Smooth muscle cell (in vitro differentiated cells): ENCODE measurements at regions not wholly inside any gene's neighbourhood (a gene's known extent, or its start where the extent isn't known, plus 50 kb on each side); places are given as distances from the start of the nearest gene placed in this dataset.

ENCODE experiments used
- DNase-seq: peaks from one replicate; lab custom pipeline; 2025; ENCODE audit not compliant: unreplicated experiment; lab: John Stamatoyannopoulos, UW
- H2AFZ ChIP-seq: fragments of 200-600 bp; sonication (generic); 2 replicates; pipeline ENCODE4 v1.6.0; 2016; ENCODE audit warnings: antibody characterized with exemption, low read depth, mild to moderate bottlenecking
- H3F3A ChIP-seq: fragments of 200-600 bp; sonication (generic); 2 replicates; pipeline ENCODE4 v1.6.0; 2017; ENCODE audit warnings: antibody characterized with exemption, low read depth
- H3K27ac ChIP-seq: fragments of 200-600 bp; sonication (generic); 2 replicates; pipeline ENCODE4 v1.5.1; 2016; ENCODE audit warnings: low read depth, mild to moderate bottlenecking
- H3K27me3 ChIP-seq: fragments of 200-600 bp; sonication (generic); 2 replicates; pipeline ENCODE4 v1.6.1; 2016; ENCODE audit warnings: low read depth, mild to moderate bottlenecking
- H3K36me3 ChIP-seq: fragments of 200-600 bp; sonication (generic); 2 replicates; pipeline ENCODE4 v1.5.1; 2016; ENCODE audit warnings: low read depth
- H3K4me1 ChIP-seq: fragments of 200-600 bp; sonication (generic); 2 replicates; pipeline ENCODE4 v1.5.1; 2016; ENCODE audit warnings: low read depth
- H3K4me2 ChIP-seq: fragments of 200-600 bp; sonication (generic); 2 replicates; pipeline ENCODE4 v1.6.0; 2016; ENCODE audit warnings: mild to moderate bottlenecking
- H3K4me3 ChIP-seq: fragments of 200-600 bp; sonication (generic); 2 replicates; pipeline ENCODE4 v1.5.1; 2016; ENCODE audit warnings: mild to moderate bottlenecking
- H3K79me2 ChIP-seq: fragments of 200-600 bp; sonication (generic); 2 replicates; pipeline ENCODE4 v1.6.0; 2016; ENCODE audit warnings: low read depth, mild to moderate bottlenecking
- H3K9ac ChIP-seq: fragments of 200-600 bp; sonication (generic); 2 replicates; pipeline ENCODE4 v1.6.0; 2016; ENCODE audit warnings: low read depth
- H3K9me3 ChIP-seq: fragments of 200-600 bp; sonication (generic); replicated peaks from 2 replicates; pipeline ENCODE4 v1.5.1; 2016; ENCODE audit warnings: low read depth
- H4K20me1 ChIP-seq: fragments of 200-600 bp; sonication (generic); 2 replicates; pipeline ENCODE4 v1.6.0; 2016; ENCODE audit warnings: low read depth
- WGBS: methylation state at CpG from one replicate; pipeline ENCODE4 v1.1.7; 2016; ENCODE audit warnings: low lambda C conversion rate; 5-methylcytosine and 5-hydroxymethylcytosine counted together
- TF ChIP-seq, protein P1 (sequence below): fragments of 200-600 bp; sonication (generic); IDR thresholded peaks from 2 replicates; pipeline ENCODE4 v1.5.1; 2017; ENCODE audit warnings: borderline replicate concordance, mild to moderate bottlenecking, antibody characterized with exemption; ENCODE audit not compliant: insufficient read depth, poor library complexity, severe bottlenecking

- Histone ChIP-seq H3K36me3 (no peaks in the 10 kb centered on the region), H3K9me3 (no peaks in the 10 kb centered on the region), H3K27ac (no peak overlapping the region), H3K4me3 (no peak overlapping the region), H3K4me2 (no peak overlapping the region), H3K79me2 (no peaks in the 10 kb centered on the region), H3K4me1 (no peaks in the 10 kb centered on the region), H2AFZ (no peak overlapping the region), H4K20me1 (no peaks in the 10 kb centered on the region), H3K27me3 (peaks cover 4% of the 10 kb centered on the region), H3F3A (no peaks in the 10 kb centered on the region), H3K9ac (no peak overlapping the region)
- TF ChIP-seq, protein P1, sequence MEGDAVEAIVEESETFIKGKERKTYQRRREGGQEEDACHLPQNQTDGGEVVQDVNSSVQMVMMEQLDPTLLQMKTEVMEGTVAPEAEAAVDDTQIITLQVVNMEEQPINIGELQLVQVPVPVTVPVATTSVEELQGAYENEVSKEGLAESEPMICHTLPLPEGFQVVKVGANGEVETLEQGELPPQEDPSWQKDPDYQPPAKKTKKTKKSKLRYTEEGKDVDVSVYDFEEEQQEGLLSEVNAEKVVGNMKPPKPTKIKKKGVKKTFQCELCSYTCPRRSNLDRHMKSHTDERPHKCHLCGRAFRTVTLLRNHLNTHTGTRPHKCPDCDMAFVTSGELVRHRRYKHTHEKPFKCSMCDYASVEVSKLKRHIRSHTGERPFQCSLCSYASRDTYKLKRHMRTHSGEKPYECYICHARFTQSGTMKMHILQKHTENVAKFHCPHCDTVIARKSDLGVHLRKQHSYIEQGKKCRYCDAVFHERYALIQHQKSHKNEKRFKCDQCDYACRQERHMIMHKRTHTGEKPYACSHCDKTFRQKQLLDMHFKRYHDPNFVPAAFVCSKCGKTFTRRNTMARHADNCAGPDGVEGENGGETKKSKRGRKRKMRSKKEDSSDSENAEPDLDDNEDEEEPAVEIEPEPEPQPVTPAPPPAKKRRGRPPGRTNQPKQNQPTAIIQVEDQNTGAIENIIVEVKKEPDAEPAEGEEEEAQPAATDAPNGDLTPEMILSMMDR = no peak
- DNase-seq = no peak
- WGBS = 76% methylated on average over 2 of the region's 2 CpGs
Measured at GRCh38 chr17:79673517-79673916, 57.2 kb upstream of the ENPP7 start.

- H3F3A ChIP-seq = no peaks in the 10 kb centered on the region
- H3K9ac ChIP-seq = no peak overlapping the region
- H3K79me2 ChIP-seq = no peaks in the 10 kb centered on the region
- H3K4me3 ChIP-seq = no peak overlapping the region
- no peaks in the 10 kb centered on the region for H3K36me3 ChIP-seq
- TF ChIP-seq, protein P1 = no peak
- H3K4me2 ChIP-seq = no peak overlapping the region
- peaks cover 4% of the 10 kb centered on the region for H3K27me3 ChIP-seq
- WGBS = 89% methylated on average over 5 of the region's 5 CpGs
- no peak for DNase-seq
- H3K4me1 ChIP-seq = no peaks in the 10 kb centered on the region
- H4K20me1 ChIP-seq = no peaks in the 10 kb centered on the region
- no peak overlapping the region for H3K27ac ChIP-seq
- no peak overlapping the region for H2AFZ ChIP-seq
- no peaks in the 10 kb centered on the region for H3K9me3 ChIP-seq
Measured at GRCh38 chr17:79672496-79672895, 58.2 kb upstream of the ENPP7 start.

DNA sequence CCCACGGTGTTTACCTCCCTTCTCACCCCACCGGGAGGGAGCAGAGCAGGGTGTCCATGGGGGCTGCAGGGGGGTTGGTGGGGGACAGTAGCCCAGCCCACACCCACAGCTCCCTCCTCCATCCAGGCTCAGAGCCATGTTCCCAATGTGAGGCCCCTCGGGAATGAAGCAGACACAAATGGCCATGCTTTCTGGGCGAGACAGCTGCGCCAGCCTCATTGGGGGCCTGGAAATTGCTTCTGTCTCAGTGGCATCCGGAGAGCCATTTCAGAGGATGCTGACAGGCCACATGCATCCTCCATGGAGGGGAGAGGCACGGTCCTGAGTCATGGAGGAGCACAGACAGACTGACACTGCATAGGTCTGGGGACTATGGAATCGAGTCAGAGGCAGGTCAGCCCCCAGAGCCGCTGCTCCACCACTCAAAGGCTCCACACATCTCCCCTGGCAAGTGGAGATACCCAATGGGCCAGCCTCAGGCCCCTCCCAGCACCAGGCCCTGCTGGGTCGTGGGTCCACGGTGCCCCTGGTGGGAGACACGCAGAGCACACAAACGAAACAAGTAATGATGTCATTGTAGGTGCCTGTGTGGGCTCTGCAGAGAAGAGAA lies 59.6 kb upstream of the ENPP7 start:
- no peak overlapping the region for H3K27ac ChIP-seq
- 74% methylated on average over 13 of the region's 13 CpGs for WGBS
- H3K9ac ChIP-seq = no peak overlapping the region
- no peaks in the 10 kb centered on the region for H3K4me1 ChIP-seq
- no peak overlapping the region for H3K4me3 ChIP-seq
- H4K20me1 ChIP-seq = no peaks in the 10 kb centered on the region
- no peak overlapping the region for H3K4me2 ChIP-seq
- no peaks in the 10 kb centered on the region for H3K9me3 ChIP-seq
- H3K36me3 ChIP-seq = no peaks in the 10 kb centered on the region
- H3F3A ChIP-seq = no peaks in the 10 kb centered on the region
- no peak overlapping the region for H2AFZ ChIP-seq
- TF ChIP-seq, protein P1 = no peak
- DNase-seq = no peak
- peaks cover 4% of the 10 kb centered on the region for H3K27me3 ChIP-seq
- H3K79me2 ChIP-seq = no peaks in the 10 kb centered on the region

- no peaks in the 10 kb centered on the region for H3K4me1 ChIP-seq
- H4K20me1 ChIP-seq = no peaks in the 10 kb centered on the region
- H3K27me3 ChIP-seq = peaks cover 4% of the 10 kb centered on the region
- H3K36me3 ChIP-seq = no peaks in the 10 kb centered on the region
- no peak for DNase-seq
- no peak overlapping the region for H2AFZ ChIP-seq
- H3K4me3 ChIP-seq = no peak overlapping the region
- H3K27ac ChIP-seq = no peak overlapping the region
- WGBS = 80% methylated on average over 15 of the region's 15 CpGs
- no peak overlapping the region for H3K9ac ChIP-seq
- no peak overlapping the region for H3K4me2 ChIP-seq
- no peaks in the 10 kb centered on the region for H3K79me2 ChIP-seq
- H3F3A ChIP-seq = no peaks in the 10 kb centered on the region
- TF ChIP-seq, protein P1 = no peak
- H3K9me3 ChIP-seq = no peaks in the 10 kb centered on the region
Measured at GRCh38 chr17:79670537-79671084, 59.8 kb upstream of the RBFOX3 start.
